Ishikawa (cell line): ENCODE measurements at regions not wholly inside any gene's neighbourhood (a gene's known extent, or its start where the extent isn't known, plus 50 kb on each side); places are given as distances from the start of the nearest gene placed in this dataset.

Experiments
- EP300 ChIP-seq: IDR thresholded peaks from 2 replicates; pipeline ENCODE4 v1.6.1; 2012; ENCODE audit warnings: borderline replicate concordance
- FOXM1 ChIP-seq: IDR thresholded peaks from 2 replicates; pipeline ENCODE4 v1.6.1; 2012; ENCODE audit warnings: low read depth, borderline replicate concordance
- YY1 ChIP-seq: IDR thresholded peaks from 2 replicates; pipeline ENCODE4 v1.6.1; 2012; ENCODE audit warnings: low read depth

GRCh38 chr9:107693625-107694326, 204.2 kb upstream of the KLF4 start:
- no peak for TF ChIP-seq FOXM1
- no peak for TF ChIP-seq YY1
- TF ChIP-seq EP300: no peak
